ENCODE measurements at regions not wholly inside any gene's neighbourhood (a gene's known extent, or its start where the extent isn't known, plus 50 kb on each side); places are given as distances from the start of the nearest gene placed in this dataset.

- TF ChIP-seq TAF1 (IDR thresholded peaks at IDR 0.05; ENCODE audit: low read depth): no peak
- no peak for TF ChIP-seq CEBPB (IDR thresholded peaks at IDR 0.05)
- no peak for TF ChIP-seq USF1 (IDR thresholded peaks at IDR 0.05)
- TF ChIP-seq TCF12 (IDR thresholded peaks at IDR 0.05; ENCODE audit: low read depth): no peak
- no peak for TF ChIP-seq YY1 (IDR thresholded peaks at IDR 0.05; ENCODE audit: low read depth)
- TF ChIP-seq TEAD4 (IDR thresholded peaks at IDR 0.05): no peak
- TF ChIP-seq FOXM1 (IDR thresholded peaks at IDR 0.05; ENCODE audit: borderline replicate concordance, low read depth): no peak
- TF ChIP-seq, protein P1, sequence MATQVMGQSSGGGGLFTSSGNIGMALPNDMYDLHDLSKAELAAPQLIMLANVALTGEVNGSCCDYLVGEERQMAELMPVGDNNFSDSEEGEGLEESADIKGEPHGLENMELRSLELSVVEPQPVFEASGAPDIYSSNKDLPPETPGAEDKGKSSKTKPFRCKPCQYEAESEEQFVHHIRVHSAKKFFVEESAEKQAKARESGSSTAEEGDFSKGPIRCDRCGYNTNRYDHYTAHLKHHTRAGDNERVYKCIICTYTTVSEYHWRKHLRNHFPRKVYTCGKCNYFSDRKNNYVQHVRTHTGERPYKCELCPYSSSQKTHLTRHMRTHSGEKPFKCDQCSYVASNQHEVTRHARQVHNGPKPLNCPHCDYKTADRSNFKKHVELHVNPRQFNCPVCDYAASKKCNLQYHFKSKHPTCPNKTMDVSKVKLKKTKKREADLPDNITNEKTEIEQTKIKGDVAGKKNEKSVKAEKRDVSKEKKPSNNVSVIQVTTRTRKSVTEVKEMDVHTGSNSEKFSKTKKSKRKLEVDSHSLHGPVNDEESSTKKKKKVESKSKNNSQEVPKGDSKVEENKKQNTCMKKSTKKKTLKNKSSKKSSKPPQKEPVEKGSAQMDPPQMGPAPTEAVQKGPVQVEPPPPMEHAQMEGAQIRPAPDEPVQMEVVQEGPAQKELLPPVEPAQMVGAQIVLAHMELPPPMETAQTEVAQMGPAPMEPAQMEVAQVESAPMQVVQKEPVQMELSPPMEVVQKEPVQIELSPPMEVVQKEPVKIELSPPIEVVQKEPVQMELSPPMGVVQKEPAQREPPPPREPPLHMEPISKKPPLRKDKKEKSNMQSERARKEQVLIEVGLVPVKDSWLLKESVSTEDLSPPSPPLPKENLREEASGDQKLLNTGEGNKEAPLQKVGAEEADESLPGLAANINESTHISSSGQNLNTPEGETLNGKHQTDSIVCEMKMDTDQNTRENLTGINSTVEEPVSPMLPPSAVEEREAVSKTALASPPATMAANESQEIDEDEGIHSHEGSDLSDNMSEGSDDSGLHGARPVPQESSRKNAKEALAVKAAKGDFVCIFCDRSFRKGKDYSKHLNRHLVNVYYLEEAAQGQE (IDR thresholded peaks at IDR 0.05; ENCODE audit: low read depth): no peak
- no peak for TF ChIP-seq CREB1 (IDR thresholded peaks at IDR 0.05; ENCODE audit: low read depth)
- no peak for TF ChIP-seq EGR1 (IDR thresholded peaks at IDR 0.05)
- TF ChIP-seq EP300 (IDR thresholded peaks at IDR 0.05; ENCODE audit: borderline replicate concordance): no peak
- no peak for TF ChIP-seq NFIC (IDR thresholded peaks at IDR 0.05)
Observed at GRCh38 chr20:52817511-52817910, 154.6 kb upstream of the TSHZ2 start.

- TF ChIP-seq TEAD4 (IDR thresholded peaks at IDR 0.05): no peak
- TF ChIP-seq NFIC (IDR thresholded peaks at IDR 0.05): no peak
Observed at GRCh38 chr20:52814371-52814770, 157.8 kb upstream of the TSHZ2 start.

DNA sequence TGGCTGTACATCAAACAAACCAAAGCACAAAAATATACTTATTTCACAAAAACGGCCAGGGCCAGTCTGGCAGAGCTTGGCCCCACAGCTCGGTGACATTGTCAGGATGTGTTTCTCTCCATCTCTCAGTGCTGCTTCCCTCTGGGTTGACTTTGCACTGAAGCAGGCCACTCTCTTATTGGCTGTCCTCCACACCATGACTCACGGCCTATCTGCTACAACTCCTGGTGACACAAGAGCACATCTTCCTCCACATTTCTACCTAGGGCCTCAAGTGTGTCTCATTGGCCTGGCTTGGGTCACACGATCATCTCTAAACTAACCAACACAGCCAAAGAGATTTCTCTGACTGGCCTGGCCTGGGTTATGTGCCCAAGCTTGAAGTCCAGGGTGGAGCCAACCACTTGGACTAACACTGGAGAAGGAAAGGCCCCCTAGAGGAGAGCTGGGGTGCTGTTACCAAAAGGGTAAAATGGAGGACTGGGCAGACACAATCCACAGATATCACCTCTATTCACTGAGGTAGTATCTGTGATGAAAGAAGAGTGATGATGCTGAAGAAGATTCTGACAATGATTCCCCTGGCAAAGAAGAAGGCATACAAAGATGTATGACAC, 159.8 kb upstream of the TSHZ2 start:
- TF ChIP-seq RAD21 (IDR thresholded peaks at IDR 0.05; ENCODE audit: low read depth): no peak
- no peak for TF ChIP-seq TCF12 (IDR thresholded peaks at IDR 0.05; ENCODE audit: low read depth)
- TF ChIP-seq ZBTB7A (IDR thresholded peaks at IDR 0.05; ENCODE audit: low read depth): no peak
- no peak for TF ChIP-seq CREB1 (IDR thresholded peaks at IDR 0.05; ENCODE audit: low read depth)
- no peak for TF ChIP-seq NFIC (IDR thresholded peaks at IDR 0.05)
- no peak for TF ChIP-seq YY1 (IDR thresholded peaks at IDR 0.05; ENCODE audit: low read depth)
- TF ChIP-seq USF1 (IDR thresholded peaks at IDR 0.05): no peak
- no peak for TF ChIP-seq EP300 (IDR thresholded peaks at IDR 0.05; ENCODE audit: borderline replicate concordance)
- TF ChIP-seq TAF1 (IDR thresholded peaks at IDR 0.05; ENCODE audit: low read depth): no peak
- TF ChIP-seq CEBPB (IDR thresholded peaks at IDR 0.05): no peak
- TF ChIP-seq, protein P1 (IDR thresholded peaks at IDR 0.05; ENCODE audit: low read depth): no peak
- no peak for TF ChIP-seq TEAD4 (IDR thresholded peaks at IDR 0.05)
- no peak for TF ChIP-seq EGR1 (IDR thresholded peaks at IDR 0.05)
- no peak for TF ChIP-seq FOXM1 (IDR thresholded peaks at IDR 0.05; ENCODE audit: borderline replicate concordance, low read depth)
- no peak for TF ChIP-seq MAX (IDR thresholded peaks at IDR 0.05)

DNA sequence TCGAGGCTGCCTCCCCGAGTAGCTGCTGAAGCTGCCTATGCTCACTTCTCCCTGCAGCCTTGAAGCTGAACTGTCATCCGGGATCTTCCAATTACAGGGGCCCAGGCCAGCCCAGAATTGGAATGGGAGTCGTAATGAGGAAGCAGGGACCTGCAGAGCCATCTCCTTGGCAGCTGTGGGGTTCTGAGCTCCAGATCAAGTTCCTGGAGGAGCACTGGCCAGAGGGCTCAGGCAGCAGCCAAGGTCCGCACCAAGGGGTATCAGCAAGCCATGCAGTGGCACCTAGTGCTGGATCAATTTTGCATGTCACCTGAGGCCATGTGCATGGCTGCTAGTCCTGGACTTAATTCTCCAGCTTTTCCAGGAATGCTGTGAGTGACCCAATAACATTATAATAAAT, 163.2 kb upstream of the TSHZ2 start:
- TF ChIP-seq RAD21 (IDR thresholded peaks at IDR 0.05; ENCODE audit: low read depth): no peak
- no peak for TF ChIP-seq CEBPB (IDR thresholded peaks at IDR 0.05)
- no peak for TF ChIP-seq TAF1 (IDR thresholded peaks at IDR 0.05; ENCODE audit: low read depth)
- no peak for TF ChIP-seq ZBTB7A (IDR thresholded peaks at IDR 0.05; ENCODE audit: low read depth)
- TF ChIP-seq YY1 (IDR thresholded peaks at IDR 0.05; ENCODE audit: low read depth): no peak
- no peak for TF ChIP-seq TCF12 (IDR thresholded peaks at IDR 0.05; ENCODE audit: low read depth)
- no peak for TF ChIP-seq NFIC (IDR thresholded peaks at IDR 0.05)
- TF ChIP-seq EGR1 (IDR thresholded peaks at IDR 0.05): no peak
- TF ChIP-seq, protein P1 (IDR thresholded peaks at IDR 0.05; ENCODE audit: low read depth): no peak
- no peak for TF ChIP-seq FOXM1 (IDR thresholded peaks at IDR 0.05; ENCODE audit: borderline replicate concordance, low read depth)
- TF ChIP-seq CREB1 (IDR thresholded peaks at IDR 0.05; ENCODE audit: low read depth): no peak

DNA sequence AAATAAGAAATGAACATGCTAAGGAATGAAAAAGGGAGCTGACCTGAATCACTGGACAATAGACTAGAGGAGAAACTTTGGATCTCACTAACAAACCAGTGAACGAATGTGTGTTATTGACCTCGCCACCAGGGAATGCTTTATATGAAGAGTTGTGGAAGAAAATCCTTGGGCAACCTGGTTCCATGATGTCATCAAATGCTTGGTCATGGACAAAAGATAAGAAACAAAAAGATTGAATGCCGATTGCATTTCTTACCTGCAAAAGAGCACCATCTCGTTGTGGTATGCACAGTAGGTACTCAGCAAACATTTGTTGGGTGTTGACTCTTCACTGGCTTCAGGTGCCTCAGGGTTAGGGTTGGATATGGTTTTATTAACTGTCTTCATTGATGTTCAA, 165.2 kb upstream of the TSHZ2 start:
- no peak for TF ChIP-seq NFIC (IDR thresholded peaks at IDR 0.05)
- TF ChIP-seq ZBTB7A (IDR thresholded peaks at IDR 0.05; ENCODE audit: low read depth): no peak
